ENCODE measurements at regions not wholly inside any gene's neighbourhood (a gene's known extent, or its start where the extent isn't known, plus 50 kb on each side); places are given as distances from the start of the nearest gene placed in this dataset.
A peak's percentile ranks its signal among the peaks of the same experiment; 100 is the strongest.

DNA sequence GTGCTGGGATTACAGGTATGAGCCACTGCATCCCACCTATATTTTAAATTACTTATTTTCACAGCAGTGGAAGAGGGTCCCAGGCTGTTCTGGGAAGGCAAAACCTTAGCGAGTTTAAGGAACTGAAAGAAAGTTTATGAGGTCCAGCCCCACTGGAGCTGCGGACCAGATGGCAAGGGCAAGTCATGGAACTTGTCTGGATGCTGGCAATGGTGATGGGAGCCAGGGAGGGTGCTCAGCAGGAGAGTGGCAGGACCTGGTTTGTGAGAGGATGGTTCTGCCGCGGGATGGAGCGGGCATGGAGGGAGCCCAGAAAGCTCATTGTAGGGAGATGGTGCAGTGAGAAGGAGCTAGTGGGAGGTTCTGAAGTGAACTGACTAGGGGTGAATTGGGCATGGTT is 50.6 kb upstream of the SLC45A1 start:
- DNase-seq (ENCODE audit: insufficient read length, low spot score) (no peak), FAIRE-seq (no peak)

DNA sequence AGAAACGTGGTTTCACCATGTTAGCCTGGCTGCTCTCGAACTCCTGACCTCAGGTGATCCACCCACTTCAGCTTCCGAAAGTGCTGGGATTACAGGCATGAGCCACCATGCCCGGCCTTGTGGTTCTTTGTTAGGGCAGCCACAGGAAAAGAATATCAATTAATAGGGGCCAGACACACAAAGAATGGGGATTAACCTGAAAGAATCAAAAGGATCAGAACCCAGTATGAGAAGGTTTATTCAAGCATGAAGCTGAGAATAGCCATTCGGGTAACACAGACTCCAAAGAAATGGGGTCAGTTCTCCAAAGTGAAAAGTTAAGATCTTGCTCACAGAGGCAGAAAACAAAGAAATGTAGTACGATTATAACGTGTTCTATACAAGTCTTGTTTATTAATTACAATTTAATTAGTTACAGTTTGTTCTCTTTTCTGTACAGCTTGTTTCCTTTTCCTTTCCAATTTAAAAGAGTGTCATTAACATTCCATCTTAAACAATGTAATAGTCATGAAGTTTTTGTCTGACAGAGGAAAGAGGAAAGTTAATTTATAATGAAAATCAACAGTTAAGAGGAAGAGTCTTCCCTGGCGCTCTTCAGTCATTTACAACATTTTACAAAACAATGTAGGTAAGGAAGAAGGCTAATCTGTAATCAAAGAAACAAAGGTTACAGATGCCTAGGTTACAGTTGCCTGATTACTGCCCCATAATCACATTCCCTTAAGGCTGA is 51.3 kb upstream of the SLC45A1 start:
- FAIRE-seq (no peak), DNase-seq (ENCODE audit: insufficient read length, low spot score) (no peak)

DNA sequence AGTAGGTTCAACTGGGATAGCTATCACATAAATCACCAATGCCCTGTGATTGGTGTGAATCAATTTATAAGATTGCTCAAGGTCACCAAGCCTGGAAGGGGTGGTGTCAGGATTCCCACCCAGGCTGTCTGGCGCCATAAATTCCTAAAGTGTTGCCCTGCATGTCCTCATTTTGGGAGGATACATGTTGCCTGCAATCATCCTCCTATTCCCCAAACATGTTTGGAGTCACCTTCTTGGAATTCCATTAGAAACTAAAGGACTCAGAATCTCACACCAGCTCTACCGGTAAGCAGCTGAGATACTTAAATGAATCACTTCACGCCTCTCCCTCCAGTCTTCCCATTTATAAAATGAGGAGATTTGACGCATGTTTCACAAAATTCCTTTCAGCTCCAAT is 54.1 kb upstream of the SLC45A1 start:
- DNase-seq (ENCODE audit: insufficient read length, low spot score), result no peak
- FAIRE-seq, result no peak

DNA sequence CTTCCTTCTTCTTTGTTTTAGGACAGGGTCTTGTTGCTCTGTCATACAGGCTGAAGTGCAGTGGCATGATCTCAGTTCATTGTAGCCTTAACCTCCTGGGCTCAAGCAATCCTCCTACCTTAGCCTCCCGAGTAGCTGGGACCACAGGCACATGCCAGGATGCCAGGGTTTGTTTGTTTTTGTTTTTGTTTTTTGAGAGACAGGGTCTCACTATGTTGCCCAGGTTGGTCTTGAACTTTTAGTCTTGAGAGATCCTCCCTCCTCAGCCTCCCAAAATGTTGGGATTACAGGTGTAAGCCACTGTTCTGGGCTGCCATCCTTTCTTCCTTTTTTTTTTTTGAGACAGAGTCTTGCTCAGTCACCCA is 56.5 kb upstream of the SLC45A1 start:
- FAIRE-seq, result no peak
- no peak for DNase-seq (ENCODE audit: insufficient read length, low spot score)

DNA sequence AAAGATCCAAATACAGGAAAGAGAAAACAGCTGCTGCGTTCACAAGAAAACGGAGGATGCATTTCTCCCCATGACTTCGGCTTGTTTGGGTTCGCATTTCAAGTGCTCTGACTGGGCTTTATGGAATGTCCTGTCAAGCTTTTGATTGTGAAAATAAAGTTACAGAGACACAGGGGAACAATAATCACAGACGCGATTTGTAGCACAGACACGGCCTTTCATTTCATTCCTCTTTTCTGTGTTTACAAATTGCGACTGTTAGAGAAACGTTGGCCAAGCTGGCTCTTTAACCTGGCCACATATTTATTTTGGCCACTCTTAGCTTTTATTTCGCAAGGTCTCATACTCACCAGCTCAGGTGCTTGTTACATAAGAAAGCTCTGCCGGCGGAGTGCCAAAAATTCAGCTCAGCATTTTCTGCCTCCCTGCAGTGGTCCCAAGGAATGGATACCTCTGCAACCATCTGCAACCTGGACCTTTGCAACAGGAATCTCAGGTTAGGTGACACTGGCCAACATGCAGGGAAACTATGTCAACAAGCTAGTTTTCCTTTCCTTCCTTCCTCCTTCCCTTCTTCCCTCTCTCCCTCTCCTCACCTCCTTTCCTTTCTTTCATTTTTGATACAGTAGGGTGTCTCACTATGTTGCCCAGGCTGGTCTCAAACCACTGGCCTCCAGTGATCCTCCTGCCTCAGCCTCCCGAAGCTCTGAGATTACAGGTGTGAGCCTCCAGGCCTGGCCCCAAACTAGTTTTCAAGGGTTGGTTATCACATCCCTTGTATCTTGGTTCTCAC is 58.2 kb upstream of the SLC45A1 start:
- FAIRE-seq (no peak), DNase-seq (ENCODE audit: insufficient read length, low spot score) (peak; percentile 44)

DNA sequence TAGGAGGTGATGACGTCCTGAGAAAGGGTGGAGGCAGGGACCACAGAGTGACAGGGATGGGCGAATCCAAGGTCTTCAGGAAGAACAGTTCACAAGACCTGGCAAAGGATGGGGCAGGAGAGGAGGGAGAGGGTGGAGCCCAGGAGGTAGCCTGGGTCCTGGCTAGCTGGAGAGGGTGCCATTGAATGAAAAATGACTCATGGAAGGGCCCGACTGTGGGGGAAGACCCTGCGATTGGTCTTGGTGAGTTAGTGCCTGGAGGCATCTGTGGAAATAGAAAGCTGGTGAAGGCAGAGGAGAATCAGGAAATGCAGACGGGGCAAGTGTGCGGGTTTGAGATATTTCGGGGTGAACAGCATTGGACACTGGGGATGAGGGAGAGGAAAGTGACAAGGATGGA is 60.3 kb upstream of the SLC45A1 start:
- peak; percentile 28 for DNase-seq (ENCODE audit: insufficient read length, low spot score)
- FAIRE-seq, result peak; percentile 60

DNA sequence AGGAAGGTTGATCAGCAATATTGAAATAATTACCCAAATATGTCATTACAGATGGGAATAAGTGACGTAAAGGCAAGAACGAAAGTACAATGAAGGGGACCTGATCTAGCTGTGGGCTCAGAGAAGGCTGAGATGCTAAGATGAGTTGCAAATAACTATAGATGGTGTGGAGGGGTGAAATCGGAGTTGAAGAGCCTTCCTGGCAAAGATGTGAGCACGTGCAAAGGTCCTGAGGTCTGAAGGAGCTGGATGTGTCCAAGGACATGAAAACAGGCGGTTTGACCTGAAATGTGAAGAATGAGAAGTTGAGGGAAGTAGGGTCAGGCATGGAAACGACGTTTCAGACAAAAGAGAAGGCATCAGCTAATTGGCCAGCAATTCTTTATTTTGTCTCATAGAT is 61.6 kb upstream of the SLC45A1 start:
- DNase-seq (ENCODE audit: insufficient read length, low spot score) (no peak), FAIRE-seq (no peak)

DNA sequence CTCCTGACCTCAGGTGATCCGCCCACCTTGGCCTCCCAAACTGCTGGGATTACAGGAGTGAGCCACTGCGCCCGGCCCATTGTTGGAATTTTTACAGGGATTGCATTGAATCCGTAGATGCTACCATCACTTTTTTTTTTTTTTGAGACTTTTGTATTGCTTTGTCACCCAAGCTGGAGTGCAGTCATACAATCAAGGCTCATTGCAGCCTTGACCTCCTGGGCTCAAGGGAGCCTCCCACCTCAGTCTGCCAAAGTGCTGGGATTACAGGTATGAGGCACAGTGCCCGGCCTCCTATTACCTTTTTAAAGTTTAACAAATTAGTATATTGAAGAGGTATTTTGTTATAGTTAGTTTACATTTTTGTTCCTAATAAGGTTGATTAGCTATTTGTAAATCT is 62.2 kb upstream of the SLC45A1 start:
- FAIRE-seq (no peak), DNase-seq (ENCODE audit: insufficient read length, low spot score) (no peak)

DNA sequence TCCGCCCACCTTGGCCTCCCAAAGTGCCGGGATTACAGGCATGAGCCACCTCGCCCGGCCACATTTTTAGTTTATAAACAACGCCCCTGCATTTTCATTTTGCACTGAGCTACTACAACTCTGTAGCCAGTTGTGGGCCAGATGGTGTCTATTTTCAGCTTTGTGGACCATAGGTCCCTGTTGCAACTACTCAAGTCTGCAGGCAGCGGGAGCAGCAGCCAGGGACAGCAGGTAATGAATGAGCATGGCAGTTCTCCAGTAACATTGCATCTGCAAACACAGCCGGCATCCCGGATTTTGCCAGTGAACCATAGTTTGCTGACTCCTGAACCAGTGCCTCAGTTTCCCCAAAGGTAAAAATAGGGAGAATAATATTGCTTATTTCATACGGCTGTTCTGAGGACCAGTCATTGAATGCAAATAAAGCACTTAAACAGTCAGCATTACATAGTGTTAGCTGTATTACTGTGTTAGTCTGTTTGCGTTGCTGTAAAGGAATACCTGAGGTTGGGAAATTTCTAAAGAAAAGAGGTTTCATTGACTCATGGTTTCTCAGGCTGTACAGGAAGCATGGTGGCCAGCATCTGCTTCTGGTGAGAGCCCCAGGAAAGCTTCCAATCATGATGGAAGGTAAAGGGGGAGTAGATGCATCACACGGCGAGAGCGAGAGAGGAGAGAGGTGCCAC is 65.5 kb upstream of the SLC45A1 start:
- FAIRE-seq, result no peak
- DNase-seq (ENCODE audit: insufficient read length, low spot score), result no peak

DNA sequence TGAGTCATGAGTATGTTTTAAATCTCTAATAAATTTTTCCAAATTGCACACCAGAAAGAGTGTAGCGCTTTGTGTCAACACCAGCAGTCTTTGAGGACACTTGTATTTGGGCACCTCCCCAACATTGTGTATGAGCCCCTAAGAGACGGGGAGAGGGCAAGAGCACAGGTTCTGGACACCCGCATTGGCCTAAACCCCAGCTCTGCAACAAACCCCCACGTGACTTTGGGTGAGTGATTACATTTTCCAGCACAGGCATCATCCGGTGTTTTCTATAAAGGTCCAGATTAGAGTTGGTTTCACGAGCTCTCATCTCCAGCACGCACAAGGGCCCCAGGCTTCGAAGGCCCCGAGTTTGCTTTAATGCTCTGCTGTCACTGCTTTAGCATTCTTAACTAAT is 66.3 kb upstream of the SLC45A1 start:
- FAIRE-seq, result no peak
- DNase-seq (ENCODE audit: insufficient read length, low spot score), result no peak

DNA sequence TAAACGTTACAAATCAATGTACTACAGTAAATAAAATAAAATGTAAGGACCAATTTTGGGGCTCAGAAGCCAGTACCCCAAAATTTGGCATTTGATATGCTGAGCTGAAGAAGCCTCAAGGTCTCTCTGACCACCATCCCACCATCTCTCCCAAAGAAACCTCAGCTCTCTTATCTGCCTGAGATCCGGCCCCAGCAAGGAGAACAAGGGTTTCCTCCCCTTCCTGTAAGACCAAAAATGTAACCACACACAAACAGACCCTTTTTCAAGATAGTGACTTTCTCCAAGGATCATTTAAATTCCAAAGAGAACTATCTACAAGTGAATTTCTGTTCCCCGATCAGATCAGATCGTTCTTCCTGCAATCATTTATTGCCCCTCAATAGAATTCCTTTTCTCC is 68.1 kb upstream of the SLC45A1 start:
- FAIRE-seq (no peak), DNase-seq (ENCODE audit: insufficient read length, low spot score) (no peak)

DNA sequence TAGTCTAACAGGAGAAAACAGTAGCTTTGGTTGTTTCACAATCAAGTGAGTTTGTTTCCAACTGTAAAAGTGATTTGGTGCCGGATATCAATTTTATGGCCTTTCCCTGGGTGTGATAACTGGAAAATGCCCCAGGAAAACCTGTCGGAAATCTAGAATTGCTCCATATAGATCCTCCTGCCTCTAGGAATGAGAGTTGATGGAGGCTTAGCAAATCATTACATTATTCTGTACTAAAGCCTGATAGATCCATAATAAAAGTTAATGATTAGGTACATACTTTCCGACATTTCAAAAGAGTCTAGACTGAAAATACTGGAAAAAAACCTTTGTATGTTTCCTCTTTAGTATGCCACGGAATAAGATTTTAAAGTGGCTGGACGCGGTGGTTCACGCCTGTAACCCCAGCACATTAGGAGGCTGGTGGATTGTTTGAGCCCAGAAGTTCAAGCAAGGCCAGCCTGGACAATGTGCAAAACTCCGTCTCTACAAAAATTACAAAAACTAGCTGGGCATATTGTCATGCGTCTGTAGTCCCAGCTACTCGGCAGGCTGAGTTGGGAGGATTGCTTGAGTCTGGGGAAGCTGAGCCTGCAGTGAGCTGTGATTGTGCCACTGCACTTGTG is 70.0 kb upstream of the SLC45A1 start:
- FAIRE-seq, result no peak
- DNase-seq (ENCODE audit: insufficient read length, low spot score), result no peak

DNA sequence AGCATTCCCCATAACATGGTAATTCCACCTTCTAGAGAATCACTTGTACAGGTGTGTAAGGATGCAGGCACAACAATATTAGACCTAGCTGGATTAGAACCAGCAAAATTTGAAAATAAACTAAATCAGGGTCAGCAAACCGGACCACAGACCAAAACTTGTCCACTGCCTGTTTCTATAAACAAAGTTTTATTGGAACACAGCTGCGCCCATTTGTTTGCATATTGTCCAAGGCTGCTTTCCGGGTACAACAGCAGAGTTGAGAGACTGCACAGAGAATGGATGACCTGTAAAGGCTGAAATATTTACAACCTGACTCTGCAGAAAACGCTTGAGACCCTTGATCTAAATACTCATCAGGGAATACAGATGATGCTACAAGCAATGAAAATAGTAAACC is 73.6 kb upstream of the SLC45A1 start:
- DNase-seq (ENCODE audit: insufficient read length, low spot score) (no peak), FAIRE-seq (no peak)

DNA sequence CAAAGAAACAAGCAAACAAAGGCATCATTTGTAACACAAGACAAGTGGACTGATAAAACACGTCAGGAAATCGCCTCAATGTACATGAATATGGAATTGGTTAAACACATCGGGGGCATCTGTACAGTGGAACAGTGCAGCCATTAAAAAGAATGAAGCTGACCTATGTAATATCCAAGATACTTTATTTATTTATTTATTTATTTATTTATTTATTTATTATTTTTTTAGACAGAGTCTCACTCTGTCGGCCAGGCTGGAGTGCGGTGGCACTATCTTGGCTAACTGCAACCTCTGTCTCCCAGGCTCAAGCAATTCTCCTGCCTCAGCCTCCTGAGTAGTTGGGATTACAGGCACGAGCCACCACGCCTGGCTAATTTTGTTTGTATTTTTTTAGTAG is 75.4 kb upstream of the SLC45A1 start:
- FAIRE-seq (no peak), DNase-seq (ENCODE audit: insufficient read length, low spot score) (no peak)

DNA sequence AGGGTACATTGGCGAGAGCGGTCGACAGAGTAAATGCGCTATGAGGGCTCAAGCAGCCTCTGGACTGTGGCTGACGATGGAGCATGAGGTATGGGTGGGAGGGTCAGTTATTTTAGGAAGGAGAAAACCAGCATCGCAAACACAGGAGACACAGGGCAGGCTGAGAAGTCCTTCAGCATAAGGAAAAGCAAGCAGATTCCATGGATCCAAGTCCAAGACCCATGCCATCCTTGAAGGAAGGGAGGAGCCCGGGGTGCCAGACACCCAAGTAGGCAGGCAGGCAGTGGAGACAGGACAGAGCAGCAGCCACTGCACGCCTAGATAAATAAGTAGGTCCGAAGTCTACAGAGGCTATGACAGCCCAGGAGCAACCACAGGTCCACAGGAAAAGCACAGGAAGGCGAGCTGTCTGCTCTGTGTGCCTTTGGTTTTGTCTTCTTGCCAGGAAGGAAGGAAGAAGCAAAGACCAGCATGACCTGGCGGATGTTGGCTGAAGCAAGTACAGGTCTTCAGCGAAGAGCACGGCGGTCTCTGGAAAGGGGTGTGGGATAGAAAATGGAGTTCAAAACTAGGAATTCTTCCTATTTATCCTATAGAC is 76.4 kb upstream of the SLC45A1 start:
- no peak for FAIRE-seq
- no peak for DNase-seq (ENCODE audit: insufficient read length, low spot score)

DNA sequence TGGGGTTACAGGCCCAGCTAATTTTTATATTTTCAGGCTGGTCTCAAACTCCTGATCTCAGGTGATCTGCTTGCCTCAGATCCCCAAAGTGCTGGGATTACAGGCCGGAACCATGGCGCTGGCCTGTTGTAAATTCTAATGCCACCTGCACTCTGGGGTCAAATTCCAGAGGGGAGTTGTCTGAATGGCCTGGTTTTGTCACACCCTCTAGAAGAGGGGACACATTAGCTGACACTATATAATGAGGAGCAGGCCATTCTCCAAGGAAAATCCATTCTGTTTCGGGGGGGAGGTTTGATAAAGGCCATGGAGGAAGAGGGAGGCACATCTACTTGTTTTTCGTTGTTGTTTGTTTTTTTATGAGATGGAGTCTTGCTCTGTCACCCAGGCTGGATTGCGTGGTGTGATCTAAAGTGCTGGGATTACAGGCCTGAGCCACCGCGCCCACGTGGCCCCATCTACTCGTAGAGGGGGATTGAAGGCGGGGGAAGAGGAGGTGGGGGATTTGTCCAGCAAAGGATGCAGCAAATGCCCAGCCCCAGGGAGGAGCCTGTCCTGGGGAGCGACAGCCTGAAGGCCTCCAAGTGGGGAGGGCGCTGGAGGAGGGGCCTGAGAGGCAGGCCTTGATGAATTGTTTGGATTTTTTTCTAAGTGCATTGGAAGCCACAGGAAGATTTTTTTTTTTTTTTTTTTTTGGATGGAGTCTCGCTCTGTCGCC is 78.4 kb upstream of the SLC45A1 start:
- DNase-seq (ENCODE audit: insufficient read length, low spot score) (no peak), FAIRE-seq (no peak)

DNA sequence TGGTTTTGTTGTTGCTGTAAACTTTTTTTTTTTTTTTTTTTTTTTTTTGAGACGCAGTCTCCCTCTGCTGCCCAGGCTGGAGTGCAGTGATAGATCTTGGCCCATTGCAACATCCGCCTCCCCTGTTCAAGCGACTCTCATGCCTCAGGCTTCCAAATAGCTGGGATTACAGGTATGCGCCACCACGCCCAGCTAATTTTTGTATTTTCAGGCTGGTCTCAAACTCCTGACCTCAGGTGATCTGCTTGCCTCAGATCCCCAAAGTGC is 78.9 kb upstream of the SLC45A1 start:
- FAIRE-seq, result no peak

DNA sequence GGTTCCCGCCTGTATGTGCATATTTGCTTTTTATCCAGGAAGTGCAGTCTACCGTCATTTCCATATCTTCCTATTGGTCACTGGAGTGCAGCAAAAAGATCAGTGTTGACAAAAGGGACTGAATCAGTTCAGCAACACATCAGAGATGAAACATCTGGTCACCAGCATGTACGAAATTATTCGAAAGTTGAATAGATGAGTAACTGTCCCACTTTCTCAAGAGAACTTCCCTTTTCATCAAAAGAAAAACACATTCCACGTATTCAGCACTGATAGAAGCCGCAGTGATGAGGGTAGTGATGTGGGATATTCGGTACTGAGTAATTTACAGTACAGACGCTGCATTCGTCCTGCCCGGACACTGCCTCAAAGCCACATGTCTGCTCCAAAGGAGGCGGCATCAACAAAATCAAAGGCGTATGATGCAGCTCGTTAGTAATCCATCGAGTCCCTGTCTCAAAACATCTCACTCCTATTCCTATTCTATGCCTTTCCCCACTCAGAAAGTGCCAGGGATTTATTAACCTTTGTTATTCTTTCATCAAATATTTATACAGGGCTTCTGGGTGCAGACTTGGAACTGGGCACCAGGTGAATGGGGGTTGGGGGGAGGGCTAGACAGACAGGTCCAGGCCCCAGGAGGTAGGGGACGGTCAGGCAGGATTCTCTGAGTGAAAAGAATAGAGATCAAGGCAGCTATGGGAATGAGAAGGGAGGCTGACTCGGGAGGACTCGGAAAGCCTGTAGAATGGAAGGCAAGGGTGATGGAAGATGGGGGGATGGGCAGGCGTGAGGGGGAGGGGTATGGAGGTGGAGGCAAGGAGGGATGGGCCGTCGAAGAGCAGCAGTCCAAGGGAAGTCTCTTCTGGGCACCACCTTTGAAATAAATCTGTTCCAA is 79.5 kb upstream of the SLC45A1 start:
- DNase-seq (ENCODE audit: insufficient read length, low spot score) (no peak), FAIRE-seq (no peak)

More for the DNA sequence above, 78.9 kb upstream of the SLC45A1 start:
- no peak for DNase-seq (ENCODE audit: insufficient read length, low spot score)

DNA sequence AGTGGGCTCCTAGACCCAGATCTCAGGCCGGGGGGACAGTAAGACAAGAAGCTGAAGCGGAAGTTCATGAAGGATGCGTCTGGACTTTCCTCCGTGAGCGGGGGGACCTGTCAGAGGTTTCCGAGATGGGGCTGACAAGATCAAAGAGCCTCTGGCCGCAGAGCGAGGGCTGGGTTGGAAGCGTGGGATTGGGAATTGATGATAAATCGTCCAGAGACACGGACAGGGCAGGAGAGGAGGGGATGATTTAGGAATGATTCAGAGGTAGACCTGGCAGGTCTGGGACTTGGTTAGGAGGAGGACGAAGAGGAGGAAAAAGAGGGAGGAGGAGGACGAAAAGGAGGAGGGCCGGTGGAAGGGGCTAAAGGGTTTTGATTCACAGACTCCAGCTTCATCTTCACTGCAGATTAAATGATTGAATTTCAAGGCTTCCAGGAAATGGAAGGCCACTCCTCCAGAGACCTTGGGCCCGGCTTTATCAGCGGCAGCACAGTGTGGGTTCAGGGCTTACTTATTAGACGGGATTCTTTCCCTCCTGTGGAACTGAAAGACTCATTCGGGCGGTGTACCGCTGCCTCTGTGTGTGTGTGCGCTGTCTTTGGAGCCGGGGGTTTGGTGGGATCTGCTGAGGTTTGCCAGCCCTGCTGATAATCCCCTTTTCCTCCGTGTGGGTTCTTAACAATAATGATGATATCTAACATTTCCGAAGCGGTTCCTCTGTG is 85.7 kb upstream of the SLC45A1 start:
- no peak for FAIRE-seq
- DNase-seq (ENCODE audit: insufficient read length, low spot score), result no peak
